ENCODE measurements at regions not wholly inside any gene's neighbourhood (a gene's known extent, or its start where the extent isn't known, plus 50 kb on each side); places are given as distances from the start of the nearest gene placed in this dataset.

DNA sequence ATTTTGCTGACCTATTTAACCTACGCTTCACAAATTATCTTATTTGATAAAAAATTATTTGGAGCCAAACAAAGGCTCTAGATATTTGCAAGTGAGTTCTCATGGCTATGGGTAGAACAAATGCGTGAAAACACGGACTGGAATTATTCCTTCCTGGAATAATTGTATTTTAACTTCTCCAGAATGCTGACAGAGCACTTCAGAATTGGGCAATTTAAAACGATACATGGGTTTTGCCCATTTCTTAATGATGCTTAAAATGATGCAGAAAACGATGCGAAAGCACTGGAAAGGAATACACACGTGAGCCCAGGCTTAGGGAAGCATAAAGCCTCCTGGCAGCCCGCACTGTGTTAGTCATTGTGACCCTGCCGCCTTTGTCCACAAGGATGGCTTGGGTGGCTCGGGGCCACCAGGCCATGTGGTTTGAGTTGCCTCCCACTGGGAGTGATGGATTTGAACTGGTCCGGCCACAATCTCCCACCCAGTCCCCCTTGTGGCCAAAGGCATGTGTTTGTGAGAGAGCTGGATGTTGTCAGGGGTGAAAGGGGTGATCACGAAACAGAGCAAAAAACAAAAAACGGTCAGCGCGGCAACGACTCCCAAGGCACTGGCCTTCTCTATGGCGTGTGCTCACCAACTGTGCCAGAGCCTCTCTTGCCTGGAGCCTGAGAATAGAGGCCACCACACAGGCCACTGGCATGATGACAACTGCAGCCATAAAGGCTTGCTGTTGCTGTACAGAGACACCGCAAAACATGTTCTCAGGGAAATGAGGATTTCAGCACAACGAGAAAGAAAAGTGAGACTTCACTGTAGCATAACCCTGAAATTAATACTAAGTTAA is 234.2 kb upstream of the ADAMTS16 start:
- DNase-seq (ENCODE audit: low read depth in 2 of 3, low spot score in 1 of 3) = no peak

- DNase-seq (ENCODE audit: low read depth in 2 of 3, low spot score in 1 of 3) = no peak
Measured at GRCh38 chr5:4906786-4907185, 233.3 kb upstream of the ADAMTS16 start.

GRCh38 chr5:4907571-4907970 is 232.6 kb upstream of the ADAMTS16 start:
- no peak for DNase-seq (ENCODE audit: low read depth in 2 of 3, low spot score in 1 of 3)

- DNase-seq (ENCODE audit: low read depth in 2 of 3, low spot score in 1 of 3) = no peak
Measured at GRCh38 chr5:4909086-4909485, 231.0 kb upstream of the ADAMTS16 start.

GRCh38 chr5:4911646-4912403 is 228.3 kb upstream of the ADAMTS16 start:
- DNase-seq (ENCODE audit: low read depth in 2 of 3, low spot score in 1 of 3) = no peak

- DNase-seq (ENCODE audit: low read depth in 2 of 3, low spot score in 1 of 3) = no peak
Measured at GRCh38 chr5:4921929-4922328, 218.2 kb upstream of the ADAMTS16 start.

GRCh38 chr5:4924577-4924976 is 215.6 kb upstream of the ADAMTS16 start:
- no peak for DNase-seq (ENCODE audit: low read depth in 2 of 3, low spot score in 1 of 3)

DNA sequence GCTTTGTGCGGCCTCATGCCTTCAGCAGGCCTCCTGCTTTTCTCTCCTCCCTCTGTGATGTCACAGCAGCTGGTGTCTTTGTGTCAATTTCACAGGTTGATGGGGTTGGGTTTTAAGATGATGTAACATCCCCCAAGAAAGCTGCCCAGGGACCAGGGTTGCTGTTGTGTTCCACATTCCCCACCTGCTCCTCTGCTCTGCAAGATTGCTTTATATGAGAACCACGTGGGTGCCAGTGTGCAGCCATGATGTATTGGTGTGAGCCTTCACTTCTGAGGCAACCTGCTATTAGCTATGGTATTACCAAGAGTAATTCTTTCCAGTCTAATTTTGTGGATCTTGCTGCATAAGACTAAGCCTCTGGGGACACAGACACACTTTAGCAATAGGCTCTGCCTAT is 213.0 kb upstream of the ADAMTS16 start:
- no peak for DNase-seq (ENCODE audit: low read depth in 2 of 3, low spot score in 1 of 3)

GRCh38 chr5:4928409-4928808 is 211.7 kb upstream of the ADAMTS16 start:
- no peak for DNase-seq (ENCODE audit: low read depth in 2 of 3, low spot score in 1 of 3)

DNA sequence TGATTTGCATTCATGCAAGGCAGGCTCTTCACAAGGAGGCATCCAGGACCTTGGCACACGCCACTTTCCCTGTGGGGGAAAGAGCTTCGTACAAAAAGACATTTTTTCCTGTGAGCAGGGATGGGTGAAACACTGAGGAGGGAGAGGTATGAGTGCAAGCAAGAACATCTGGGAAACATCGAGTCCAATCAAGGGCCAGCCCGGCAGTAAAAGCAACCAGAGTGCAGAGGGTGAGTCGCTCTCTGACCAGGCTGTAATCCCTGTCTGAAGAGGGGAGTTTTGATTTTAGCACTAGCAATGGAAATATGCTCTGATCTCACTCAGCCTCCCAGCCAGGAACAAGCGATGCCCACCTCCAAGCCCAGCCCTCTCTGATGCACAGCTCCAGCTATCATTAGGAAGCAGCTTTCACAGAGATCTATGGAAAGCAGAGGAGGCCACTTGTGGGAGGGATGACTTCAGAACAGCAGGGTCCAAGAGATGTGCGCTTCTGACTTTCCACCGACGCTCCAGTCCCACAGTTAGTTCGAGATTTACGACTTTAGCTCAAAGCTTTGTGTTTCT is 211.0 kb upstream of the ADAMTS16 start:
- no peak for DNase-seq (ENCODE audit: low read depth in 2 of 3, low spot score in 1 of 3)

GRCh38 chr5:4939042-4939781 is 200.9 kb upstream of the ADAMTS16 start:
- no peak for DNase-seq (ENCODE audit: low read depth in 2 of 3, low spot score in 1 of 3)

GRCh38 chr5:4941161-4941560 is 199.0 kb upstream of the ADAMTS16 start:
- DNase-seq (ENCODE audit: low read depth in 2 of 3, low spot score in 1 of 3) = no peak

DNA sequence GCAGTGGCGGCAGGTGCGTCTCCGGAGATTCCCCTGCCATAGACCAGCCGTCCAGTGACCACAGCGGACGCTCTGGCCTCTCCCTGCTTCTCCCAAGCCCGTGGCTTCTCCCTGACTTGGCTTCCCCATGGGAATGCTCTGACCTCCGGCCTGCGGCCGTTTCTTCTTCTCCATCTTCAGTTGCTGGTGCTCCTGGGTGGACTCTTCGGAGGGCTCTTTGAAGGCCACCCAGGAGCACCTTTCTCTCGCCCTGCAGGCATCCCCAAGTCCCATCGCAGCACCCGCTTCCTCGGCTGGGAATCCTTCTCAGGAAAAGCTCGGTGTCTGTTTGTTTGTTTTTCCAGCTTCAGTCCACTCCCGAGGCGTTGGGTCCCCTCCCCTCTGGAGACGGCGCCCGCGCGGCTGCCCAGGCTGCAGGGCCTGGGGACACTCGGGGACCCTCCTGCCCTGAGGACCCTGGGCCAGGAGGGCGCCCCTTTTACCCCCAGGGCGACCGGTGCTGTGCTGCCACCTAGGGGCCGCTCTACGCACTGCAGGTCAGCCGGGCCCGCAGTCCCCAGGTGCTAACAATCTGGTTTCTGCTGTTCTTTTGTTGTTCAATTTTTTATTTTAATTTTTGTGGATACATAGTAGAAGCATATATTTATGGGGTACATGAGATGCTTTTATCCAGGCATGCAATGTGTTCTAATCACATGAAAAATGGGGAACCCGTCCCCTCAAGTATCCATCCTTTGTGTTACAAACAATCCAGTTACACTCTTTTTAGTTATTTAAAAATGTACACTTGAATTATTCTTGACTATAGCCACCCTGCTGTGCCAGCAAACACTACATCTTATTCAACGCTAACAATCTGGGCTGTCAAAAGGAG is 197.9 kb upstream of the ADAMTS16 start:
- DNase-seq (ENCODE audit: low read depth in 2 of 3, low spot score in 1 of 3) = peak in 2 of 3 donors; percentile 0 to 5

DNA sequence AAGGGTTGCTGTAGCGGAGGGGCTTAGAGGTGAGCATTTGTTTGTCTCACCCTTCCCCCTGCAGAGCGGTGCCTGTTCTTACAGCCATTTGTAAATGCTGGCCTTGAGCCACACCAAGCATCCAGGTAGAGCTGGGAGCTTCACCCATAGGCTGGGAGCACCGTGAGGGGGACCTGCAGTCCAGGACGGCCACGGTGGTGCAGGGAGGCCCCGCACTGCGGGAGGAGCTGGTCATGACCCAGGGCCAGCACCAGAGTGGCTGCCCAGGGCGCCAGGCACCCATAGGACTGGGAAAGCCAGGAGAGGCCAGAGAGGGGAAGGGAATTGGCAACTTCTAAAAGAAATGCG is 197.3 kb upstream of the ADAMTS16 start:
- DNase-seq (ENCODE audit: low read depth in 2 of 3, low spot score in 1 of 3) = no peak

- DNase-seq (ENCODE audit: low read depth in 2 of 3, low spot score in 1 of 3) = no peak
Measured at GRCh38 chr5:4945296-4945695, 194.8 kb upstream of the ADAMTS16 start.

DNA sequence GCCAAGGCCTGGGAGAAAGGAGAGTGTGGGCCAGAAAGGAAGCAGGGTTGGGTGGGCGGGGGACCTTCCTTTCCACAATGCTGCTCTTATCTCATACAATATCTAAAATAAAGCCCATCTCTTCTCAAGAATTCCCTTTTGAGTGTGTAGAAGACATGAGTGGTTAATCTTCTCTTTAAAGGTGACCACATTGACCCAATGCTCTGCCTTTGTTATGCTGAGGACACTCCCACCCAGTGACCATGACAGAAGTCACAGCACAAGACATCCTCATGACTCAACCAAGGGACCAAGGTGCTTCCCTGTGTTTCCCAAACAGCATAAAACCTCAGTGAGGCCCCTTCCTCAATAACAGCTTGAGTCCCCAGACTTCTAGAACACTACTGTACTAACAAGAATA is 193.0 kb upstream of the ADAMTS16 start:
- DNase-seq (ENCODE audit: low read depth in 2 of 3, low spot score in 1 of 3) = no peak

- DNase-seq (ENCODE audit: low read depth in 2 of 3, low spot score in 1 of 3) = no peak
Measured at GRCh38 chr5:4947893-4948536, 192.1 kb upstream of the ADAMTS16 start.

DNA sequence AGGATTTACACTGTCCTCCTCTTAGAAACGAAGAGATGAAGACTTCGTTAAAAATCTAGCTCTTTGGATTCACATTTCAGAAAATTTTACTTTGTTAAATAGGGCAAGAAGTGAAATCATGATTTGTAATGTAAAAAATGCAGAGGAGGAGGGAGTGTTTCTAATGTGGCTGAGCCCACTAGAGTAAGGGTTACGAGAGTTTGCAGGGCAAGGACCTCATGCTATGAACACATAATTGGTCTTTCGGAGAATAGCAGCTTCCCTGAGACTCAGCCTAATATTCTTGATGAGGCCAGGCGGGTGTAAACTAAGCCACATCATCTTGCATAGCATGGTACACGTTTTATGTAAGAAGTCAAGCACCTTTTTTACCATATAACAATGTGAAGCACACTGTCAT is 191.0 kb upstream of the ADAMTS16 start:
- DNase-seq (ENCODE audit: low read depth in 2 of 3, low spot score in 1 of 3) = no peak

- no peak for DNase-seq (ENCODE audit: low read depth in 2 of 3, low spot score in 1 of 3)
Measured at GRCh38 chr5:4953576-4953975, 186.6 kb upstream of the ADAMTS16 start.

DNA sequence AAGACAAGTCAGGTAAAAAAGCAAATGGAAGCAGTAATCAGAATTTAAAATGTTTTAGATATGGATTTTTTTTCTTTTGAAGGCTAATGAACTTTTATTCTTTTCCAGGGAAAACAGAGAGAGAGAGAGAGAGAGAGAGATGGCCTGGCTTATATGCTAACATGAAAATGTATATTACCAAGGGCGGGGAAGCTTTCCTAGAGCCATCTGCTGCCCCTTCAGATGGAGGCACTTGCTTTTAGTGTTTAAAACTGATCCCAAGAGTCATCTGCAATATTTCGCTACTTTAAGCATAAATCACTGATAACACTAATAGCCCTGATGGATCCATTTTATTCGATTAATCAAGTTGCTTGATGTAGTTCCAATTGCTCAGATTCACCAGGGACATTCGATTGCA is 186.1 kb upstream of the ADAMTS16 start:
- no peak for DNase-seq (ENCODE audit: low read depth in 2 of 3, low spot score in 1 of 3)

All from stimulated activated CD4-positive, alpha-beta T cell treated with anti-CD3 and anti-CD28 coated beads, Interleukin-12 subunit alpha, Interleukin-12 subunit beta, amount 100 ng/mL, for 48 hours (primary cell).